Endometrium (tissue), 2 donors: ENCODE measurements at regions not wholly inside any gene's neighbourhood (a gene's known extent, or its start where the extent isn't known, plus 50 kb on each side); places are given as distances from the start of the nearest gene placed in this dataset.
A peak's percentile ranks its signal among the peaks of the same experiment; 100 is the strongest.
"Not testable (repeated sequence)": the region's sequence is repeated elsewhere in the genome, so short reads cannot be mapped to it uniquely, and the experiment has no call there.

Experiments
- FAIRE-seq: peaks from 2 replicates; lab custom pipeline; 2012; peaks lifted over from hg19 to GRCh38; lab: Jason Lieb, UNC
- donor health status: control.
- donor health status: control.

- not testable (repeated sequence) for FAIRE-seq
Measured at GRCh38 chr12:88368077-88368476, 212.2 kb downstream of the KITLG start.

GRCh38 chr12:88371416-88372183 is 208.7 kb downstream of the KITLG start:
- no peak for FAIRE-seq

- no peak for FAIRE-seq
Measured at GRCh38 chr12:88375306-88376305, 204.7 kb downstream of the KITLG start.

- no peak for FAIRE-seq
Measured at GRCh38 chr12:88377973-88378372, 202.3 kb downstream of the KITLG start.

- no peak for FAIRE-seq
Measured at GRCh38 chr12:88381466-88381865, 198.8 kb downstream of the KITLG start.

- no peak for FAIRE-seq
Measured at GRCh38 chr12:88383405-88383804, 196.9 kb downstream of the KITLG start.

- FAIRE-seq, result no peak
Measured at GRCh38 chr12:88388566-88389540, 191.4 kb downstream of the KITLG start.

GRCh38 chr12:88390811-88391210 is 189.5 kb downstream of the KITLG start:
- no peak for FAIRE-seq

GRCh38 chr12:88391556-88391955 is 188.7 kb downstream of the KITLG start:
- peak; percentile 76 for FAIRE-seq

- FAIRE-seq, result no peak
Measured at GRCh38 chr12:88393017-88393767, 187.1 kb downstream of the KITLG start.

- no peak for FAIRE-seq
Measured at GRCh38 chr12:88398031-88398430, 182.2 kb downstream of the KITLG start.

- FAIRE-seq, result no peak
Measured at GRCh38 chr12:88399811-88400210, 180.5 kb downstream of the KITLG start.

- FAIRE-seq, result no peak
Measured at GRCh38 chr12:88400302-88400701, 180.0 kb downstream of the KITLG start.

- no peak for FAIRE-seq
Measured at GRCh38 chr12:88401155-88401554, 179.1 kb downstream of the KITLG start.

GRCh38 chr12:88406905-88407304 is 173.4 kb downstream of the KITLG start:
- no peak for FAIRE-seq

- FAIRE-seq, result no peak
Measured at GRCh38 chr12:88408823-88409222, 171.4 kb downstream of the KITLG start.

GRCh38 chr12:88409257-88409656 is 171.0 kb downstream of the KITLG start:
- no peak for FAIRE-seq

- no peak for FAIRE-seq
Measured at GRCh38 chr12:88411689-88412088, 168.6 kb downstream of the KITLG start.

GRCh38 chr12:88413646-88414045 is 166.6 kb downstream of the KITLG start:
- FAIRE-seq, result no peak

GRCh38 chr12:88416155-88416554 is 164.1 kb downstream of the KITLG start:
- no peak for FAIRE-seq

GRCh38 chr12:88416786-88417185 is 163.5 kb downstream of the KITLG start:
- FAIRE-seq, result no peak
